22Rv1 (cell line): ENCODE measurements at regions not wholly inside any gene's neighbourhood (a gene's known extent, or its start where the extent isn't known, plus 50 kb on each side); places are given as distances from the start of the nearest gene placed in this dataset.

ENCODE experiments used
- CTCF ChIP-seq: fragments of 450-650 bp; IDR thresholded peaks from 2 replicates; pipeline ENCODE4 v1.5.1; 2017; ENCODE audit warnings: mild to moderate bottlenecking
- ZFX ChIP-seq: fragments of 450-650 bp; IDR thresholded peaks from 2 replicates; pipeline ENCODE4 v1.6.1; 2017; ENCODE audit warnings: antibody characterized with exemption, borderline replicate concordance

GRCh38 chr5:173505634-173506033 lies 110.8 kb downstream of the BOD1 start:
- TF ChIP-seq CTCF, result no peak
- no peak for TF ChIP-seq ZFX
